ENCODE measurements at regions not wholly inside any gene's neighbourhood (a gene's known extent, or its start where the extent isn't known, plus 50 kb on each side); places are given as distances from the start of the nearest gene placed in this dataset.

GRCh38 chr4:175421506-175421905 is 390.6 kb downstream of the GPM6A start:
- no peak for ATAC-seq
- ChIA-PET CTCF (no interaction called here), POLR2A (no interaction called here)
- Mint-ChIP-seq H3K9me3 (peaks cover 10% of the 10 kb centered on the region), H3K27me3 (ENCODE audit: low read depth) (no peaks in the 10 kb centered on the region), H3K4me1 (peaks cover 7% of the 10 kb centered on the region), H3K36me3 (0 out of 2 replicates have a peak, but pooled peaks cover 3% of the 10 kb centered on the region), H3K27ac (no peak overlapping the region), H3K4me3 (no peak overlapping the region)
- no peak for DNase-seq (ENCODE audit: low spot score)
- no peak for TF ChIP-seq NR1H2 (CRISPR knock-in tag; IDR thresholded peaks at IDR 0.05)
- no peak for TF ChIP-seq TEAD4 (CRISPR knock-in tag; IDR thresholded peaks at IDR 0.05)
- TF ChIP-seq PRRX2 (CRISPR knock-in tag; IDR thresholded peaks at IDR 0.05): no peak
- TF ChIP-seq NR3C1 (CRISPR knock-in tag; conservative IDR thresholded peaks at IDR 0.05; ENCODE audit: low read depth): no peak
- no peak for TF ChIP-seq ZNF121 (CRISPR knock-in tag; IDR thresholded peaks at IDR 0.05)
- no peak for TF ChIP-seq ZNF396 (CRISPR knock-in tag; IDR thresholded peaks at IDR 0.05; ENCODE audit: borderline replicate concordance)
- TF ChIP-seq NR2C2 (CRISPR knock-in tag; IDR thresholded peaks at IDR 0.05): no peak
- TF ChIP-seq MAX (CRISPR knock-in tag; IDR thresholded peaks at IDR 0.05): no peak
- no peak for TF ChIP-seq ATF3 (CRISPR knock-in tag; conservative IDR thresholded peaks at IDR 0.05)
- TF ChIP-seq ZNF425 (CRISPR knock-in tag; conservative IDR thresholded peaks at IDR 0.05): no peak
- no peak for TF ChIP-seq CBFB (CRISPR knock-in tag; IDR thresholded peaks at IDR 0.05; ENCODE audit: low read depth)
- no peak for TF ChIP-seq ZBTB21 (CRISPR knock-in tag; IDR thresholded peaks at IDR 0.05; ENCODE audit: borderline replicate concordance)

- Mint-ChIP-seq H3K4me1 (peaks cover 7% of the 10 kb centered on the region), H3K27ac (no peak overlapping the region), H3K27me3 (ENCODE audit: low read depth) (no peaks in the 10 kb centered on the region), H3K9me3 (peaks cover 5% of the 10 kb centered on the region), H3K36me3 (0 out of 2 replicates have a peak, but pooled peaks cover 2% of the 10 kb centered on the region), H3K4me3 (no peak overlapping the region)
- ATAC-seq (no peak), DNase-seq (ENCODE audit: low spot score) (no peak)
- POLR2A ChIA-PET: no interaction called here
- CTCF ChIA-PET: no interaction called here
- TF ChIP-seq NR3C1 (CRISPR knock-in tag; conservative IDR thresholded peaks at IDR 0.05; ENCODE audit: low read depth) (no peak), ZBTB43 (CRISPR knock-in tag; IDR thresholded peaks at IDR 0.05) (no peak), SP1 (CRISPR knock-in tag; conservative IDR thresholded peaks at IDR 0.05) (no peak), GABPB1 (CRISPR knock-in tag; IDR thresholded peaks at IDR 0.05) (no peak)
These were observed 389.7 kb downstream of the GPM6A start for GRCh38 chr4:175422331-175422730.

GRCh38 chr4:175424111-175424510 is 388.0 kb downstream of the GPM6A start:
- H3K27me3 Mint-ChIP-seq (ENCODE audit: low read depth): no peaks in the 10 kb centered on the region
- POLR2A ChIA-PET: no interaction called here
- DNase-seq (ENCODE audit: low spot score): no peak
- CTCF ChIA-PET: no interaction called here
- H3K9me3 Mint-ChIP-seq: no peaks in the 10 kb centered on the region
- peaks cover 7% of the 10 kb centered on the region for H3K4me1 Mint-ChIP-seq
- H3K27ac Mint-ChIP-seq: no peak overlapping the region
- no peaks in the 10 kb centered on the region for H3K36me3 Mint-ChIP-seq
- H3K4me3 Mint-ChIP-seq: no peak overlapping the region
- no peak for ATAC-seq
- TF ChIP-seq ZNF423 (CRISPR knock-in tag; IDR thresholded peaks at IDR 0.05): no peak
- TF ChIP-seq HMGXB4 (CRISPR knock-in tag; IDR thresholded peaks at IDR 0.05): no peak
- no peak for TF ChIP-seq FOXP1 (CRISPR knock-in tag; IDR thresholded peaks at IDR 0.05; ENCODE audit: borderline replicate concordance)
- TF ChIP-seq CREM (CRISPR knock-in tag; IDR thresholded peaks at IDR 0.05): no peak
- no peak for TF ChIP-seq ZNF281 (CRISPR knock-in tag; IDR thresholded peaks at IDR 0.05)
- TF ChIP-seq PRDM15 (CRISPR knock-in tag; IDR thresholded peaks at IDR 0.05): no peak

All from WTC11 (cell line).